Spleen (tissue), 11 donors: ENCODE measurements at regions not wholly inside any gene's neighbourhood (a gene's known extent, or its start where the extent isn't known, plus 50 kb on each side); places are given as distances from the start of the nearest gene placed in this dataset.

Experiments used
- DNase-seq: peaks from one replicate; pipeline ENCODE4 v3.0.0-alpha.2; 2020
- H3K27ac ChIP-seq, 8 donors: fragments of 200-600 bp; sonication (generic) in 7 of 8; 1 replicate in 4 of 8; 2 replicates in 4 of 8; pipeline versions ENCODE4 v1.5.0 to v1.8.0; 2016 to 2021; ENCODE audit warnings: inconsistent platforms in 4 of 8, mild to moderate bottlenecking in 4 of 8, moderate library complexity in 1 of 8
- H3K27me3 ChIP-seq, 7 donors: fragments of 200-600 bp; sonication (generic) in 6 of 7; replicated peaks in 1 of 7; 1 replicate in 4 of 7; 2 replicates in 3 of 7; pipeline versions ENCODE4 v1.5.0 to v1.8.0; 2016 to 2021; ENCODE audit warnings: inconsistent platforms in 3 of 7, mild to moderate bottlenecking in 1 of 7
- H3K36me3 ChIP-seq, 6 donors: fragments of 200-600 bp; sonication (generic) in 5 of 6; 1 replicate in 4 of 6; 2 replicates in 2 of 6; pipeline versions ENCODE4 v1.5.0 to v1.8.0; 2016 to 2021; ENCODE audit warnings: inconsistent platforms in 2 of 6
- H3K4me1 ChIP-seq, 6 donors: fragments of 200-600 bp; sonication (generic) in 5 of 6; 1 replicate in 3 of 6; 2 replicates in 3 of 6; pipeline versions ENCODE4 v1.5.0 to v1.8.0; 2016 to 2021; ENCODE audit warnings: inconsistent platforms in 3 of 6
- H3K4me3 ChIP-seq, 8 donors: fragments of 200-600 bp; sonication (generic) in 7 of 8; 1 replicate in 4 of 8; 2 replicates in 4 of 8; pipeline versions ENCODE4 v1.5.0 to v1.8.0; 2016 to 2021; ENCODE audit warnings: inconsistent platforms in 4 of 8, mild to moderate bottlenecking in 4 of 8, moderate library complexity in 2 of 8
- H3K9me3 ChIP-seq, 8 donors: fragments of 200-600 bp; sonication (generic) in 7 of 8; 1 replicate in 4 of 8; 2 replicates in 4 of 8; pipeline versions ENCODE4 v1.5.0 to v1.8.0; 2016 to 2021; ENCODE audit warnings: inconsistent platforms in 4 of 8
- CTCF ChIP-seq, 11 experiments: fragments of 200-600 bp in 7 of 11; fragments of 450-650 bp in 4 of 11; sonication (generic) in 4 of 11; IDR thresholded peaks in 8 of 11; conservative IDR thresholded peaks in 3 of 11; 1 replicate in 7 of 11; 2 replicates in 4 of 11; pipeline versions ENCODE4 v1.4.0 to v1.8.0; 2016 to 2021; ENCODE audit warnings: antibody characterized with exemption in 11 of 11, inconsistent platforms in 4 of 11, mild to moderate bottlenecking in 1 of 11
- POLR2A ChIP-seq, 3 donors: fragments of 450-650 bp; IDR thresholded peaks; one replicate each; pipeline ENCODE4 v1.5.1; 2017; ENCODE audit warnings: antibody characterized with exemption in 3 of 3, mild to moderate bottlenecking in 1 of 3
- POLR2AphosphoS5 ChIP-seq, 3 donors: sonication (generic); formaldehyde crosslinking; IDR thresholded peaks; one replicate each; pipeline ENCODE4 v1.5.1; 2017; ENCODE audit warnings: antibody characterized with exemption in 3 of 3
- WGBS, 5 donors: extraction: QIAGEN DNeasy Blood & Tissue Kit in 3 of 5; methylation state at CpG; one replicate each; pipeline versions ENCODE4 v1.1.5 to v1.1.7; 2013 to 2018; 5-methylcytosine and 5-hydroxymethylcytosine counted together
- intact Hi-C: fragments of 100-400 bp; cut with DNase I; formaldehyde crosslinking; loops from one replicate; pipeline ENCODE4 v1.15.0; 2023; ENCODE audit warnings: low total_unique reads
- donor health status: healthy with polysubstance abuse.
- donor health status: DM: no; HTN: no; CAD: no; lungs with moderate emphysema.
- donor health status: DM: no; HTN: no; CAD: no.
- donor health status: Bipolar disorder and iron deficiency.
- donor health status: healthy.
- donor health status: DM: no; HTN: no; CAD: no.
- donor health status: DM: yes; HTN: yes; CAD: no.

- Histone ChIP-seq H3K27me3 (no peaks in the 10 kb centered on the region), H3K9me3 (peaks cover 0 to 4% (median 0%) of the 10 kb centered on the region in 8 donors), H3K4me3 (no peak overlapping the region), H3K36me3 (no peaks in the 10 kb centered on the region), H3K4me1 (no peaks in the 10 kb centered on the region), H3K27ac (no peak overlapping the region)
- DNase-seq, result no peak
- intact Hi-C loops, result no loop called here
- 76 to 89% (median 84%) methylated on average over 5 of the region's 5 CpGs for WGBS, 5 donors
- TF ChIP-seq CTCF (IDR thresholded peaks at IDR 0.05 in 8 of 11, conservative IDR thresholded peaks at IDR 0.05 in 3 of 11) (no peak), POLR2AphosphoS5 (IDR thresholded peaks at IDR 0.05) (no peak), POLR2A (IDR thresholded peaks at IDR 0.05) (no peak)
Measured at GRCh38 chr9:106772523-106773290, 90.3 kb upstream of the ZNF462 start.

- H3K27me3 ChIP-seq, result no peaks in the 10 kb centered on the region
- H3K4me3 ChIP-seq, result no peak overlapping the region
- intact Hi-C loops, result no loop called here
Measured at GRCh38 chr9:106773750-106774149, 89.2 kb upstream of the ZNF462 start.

GRCh38 chr9:106775960-106776359 is 87.0 kb upstream of the ZNF462 start:
- WGBS, 5 donors, result 83 to 89% (median 87%) methylated on average over 3 of the region's 3 CpGs
- no peak overlapping the region for H3K4me3 ChIP-seq
- no peaks in the 10 kb centered on the region for H3K4me1 ChIP-seq
- no peak for TF ChIP-seq POLR2A (IDR thresholded peaks at IDR 0.05)
- intact Hi-C loops, result no loop called here
- no peaks in the 10 kb centered on the region for H3K27me3 ChIP-seq
- H3K36me3 ChIP-seq, result no peaks in the 10 kb centered on the region
- no peak overlapping the region for H3K27ac ChIP-seq
- peaks cover 0 to 4% (median 0%) of the 10 kb centered on the region in 8 donors for H3K9me3 ChIP-seq
- DNase-seq, result no peak

More at GRCh38 chr9:106773750-106774149, 89.2 kb upstream of the ZNF462 start:
- no peak for DNase-seq
- no peak for TF ChIP-seq POLR2AphosphoS5 (IDR thresholded peaks at IDR 0.05)
- no peak for TF ChIP-seq CTCF (IDR thresholded peaks at IDR 0.05 in 8 of 11, conservative IDR thresholded peaks at IDR 0.05 in 3 of 11)
- no peak for TF ChIP-seq POLR2A (IDR thresholded peaks at IDR 0.05)
- 69 to 76% (median 75%) methylated on average over 7 of the region's 7 CpGs for WGBS, 5 donors
- no peaks in the 10 kb centered on the region for H3K4me1 ChIP-seq
- H3K9me3 ChIP-seq, result peaks cover 0 to 4% (median 0%) of the 10 kb centered on the region in 8 donors
- H3K27ac ChIP-seq, result no peak overlapping the region
- H3K36me3 ChIP-seq, result no peaks in the 10 kb centered on the region

- Histone ChIP-seq H3K36me3 (no peaks in the 10 kb centered on the region), H3K27me3 (no peaks in the 10 kb centered on the region), H3K4me3 (no peak overlapping the region), H3K27ac (no peak overlapping the region), H3K9me3 (peaks cover 0 to 4% (median 0%) of the 10 kb centered on the region in 8 donors), H3K4me1 (no peaks in the 10 kb centered on the region)
- no peak for DNase-seq
- intact Hi-C loops, result no loop called here
- TF ChIP-seq POLR2AphosphoS5 (IDR thresholded peaks at IDR 0.05) (no peak), CTCF (IDR thresholded peaks at IDR 0.05 in 8 of 11, conservative IDR thresholded peaks at IDR 0.05 in 3 of 11) (no peak), POLR2A (IDR thresholded peaks at IDR 0.05) (no peak)
Measured at GRCh38 chr9:106779796-106780195, 83.2 kb upstream of the ZNF462 start.
